PC-9 (cell line): ENCODE measurements at regions not wholly inside any gene's neighbourhood (a gene's known extent, or its start where the extent isn't known, plus 50 kb on each side); places are given as distances from the start of the nearest gene placed in this dataset.

Source experiments
- BruUV-seq: library from RNA; stranded (reverse); fragments of 400-500 nt; replicated peaks from 2 replicates; lab custom pipeline; 2021; lab: Mats Ljungman, UMichigan
- CTCF ChIA-PET: fragments of 300-600 bp; sonication (Branson Sonifier 250); formaldehyde crosslinking; loops from one replicate; lab custom pipeline; 2022; ENCODE audit warnings: antibody characterized with exemption; lab: Charles Lee
- POLR2A ChIA-PET: fragments of 300-600 bp; sonication (Branson Sonifier 250); formaldehyde crosslinking; loops from one replicate; lab custom pipeline; 2022; ENCODE audit warnings: antibody characterized with exemption; ENCODE audit not compliant: unreplicated experiment; lab: Charles Lee
- DNase-seq, 2 experiments: peaks; one replicate each; pipeline versions ENCODE4 v3.0.0 to v3.0.0-alpha.2; 2015 to 2022; ENCODE audit warnings: mixed read lengths in 1 of 2
- H2AFZ ChIP-seq: fragments of 200-600 bp; sonication (generic); 2 replicates; pipeline ENCODE4 v1.8.1; 2017; ENCODE audit warnings: antibody characterized with exemption
- H3F3A ChIP-seq: fragments of 200-600 bp; sonication (generic); 2 replicates; pipeline ENCODE4 v1.8.1; 2017; ENCODE audit warnings: antibody characterized with exemption, mild to moderate bottlenecking, low read depth; ENCODE audit not compliant: insufficient read depth
- H3K27ac ChIP-seq: fragments of 200-600 bp; sonication (generic); 2 replicates; pipeline ENCODE4 v1.6.1; 2016; ENCODE audit warnings: mixed run types
- H3K27me3 ChIP-seq: fragments of 200-600 bp; sonication (generic); 2 replicates; pipeline ENCODE4 v1.6.1; 2016; ENCODE audit warnings: low read depth, mixed run types; ENCODE audit not compliant: insufficient read depth
- H3K36me3 ChIP-seq: fragments of 200-600 bp; sonication (generic); 2 replicates; pipeline ENCODE4 v1.6.1; 2016; ENCODE audit warnings: low read depth, mixed run types
- H3K4me1 ChIP-seq: fragments of 200-600 bp; sonication (generic); replicated peaks from 2 replicates; pipeline ENCODE4 v1.6.1; 2016; ENCODE audit warnings: mixed run types; ENCODE audit not compliant: insufficient read depth
- H3K4me2 ChIP-seq: fragments of 200-600 bp; sonication (generic); 2 replicates; pipeline ENCODE4 v1.6.1; 2017; ENCODE audit warnings: mixed run types
- H3K4me3 ChIP-seq: fragments of 200-600 bp; sonication (generic); 2 replicates; pipeline ENCODE4 v1.6.1; 2016; ENCODE audit warnings: mixed run types
- H3K79me2 ChIP-seq: fragments of 200-600 bp; sonication (generic); 2 replicates; pipeline ENCODE4 v1.6.1; 2017; ENCODE audit warnings: low read depth, mixed run types
- H3K9me2 ChIP-seq: fragments of 200-600 bp; sonication (generic); 2 replicates; pipeline ENCODE4 v1.8.1; 2017; ENCODE audit warnings: mild to moderate bottlenecking; ENCODE audit not compliant: insufficient read depth
- H3K9me3 ChIP-seq: fragments of 200-600 bp; sonication (generic); 2 replicates; pipeline ENCODE4 v1.8.1; 2016; ENCODE audit warnings: low read depth; ENCODE audit not compliant: insufficient read depth
- H4K20me1 ChIP-seq: fragments of 200-600 bp; sonication (generic); 2 replicates; pipeline ENCODE4 v1.8.1; 2017; ENCODE audit not compliant: insufficient read depth
- CTCF ChIP-seq: fragments of 200-600 bp; sonication (generic); conservative IDR thresholded peaks from 2 replicates; pipeline ENCODE4 v1.6.1; 2017; ENCODE audit warnings: mixed run types, antibody characterized with exemption, mild to moderate bottlenecking, moderate library complexity
- EZH2 ChIP-seq: fragments of 200-600 bp; sonication (generic); IDR thresholded peaks from 2 replicates; pipeline ENCODE4 v1.8.0; 2017; ENCODE audit warnings: antibody characterized with exemption, low read depth
- intact Hi-C: fragments of 100-400 bp; cut with micrococcal nuclease; formaldehyde crosslinking; loops from one replicate; pipeline ENCODE4 v1.10.0; 2022; ENCODE audit not compliant: unreplicated experiment

GRCh38 chr21:38075833-38076587 lies 159.8 kb upstream of the KCNJ6 start:
- ChIA-PET CTCF (no interaction called here), POLR2A (no interaction called here)
- Histone ChIP-seq H3K27me3 (peaks cover 12% of the 10 kb centered on the region), H3K9me2 (no peaks in the 10 kb centered on the region), H4K20me1 (no peaks in the 10 kb centered on the region), H3K4me1 (no peaks in the 10 kb centered on the region), H3K36me3 (no peaks in the 10 kb centered on the region), H3F3A (no peaks in the 10 kb centered on the region), H2AFZ (no peak overlapping the region), H3K27ac (no peak overlapping the region), H3K9me3 (no peaks in the 10 kb centered on the region), H3K4me2 (no peak overlapping the region), H3K79me2 (no peaks in the 10 kb centered on the region), H3K4me3 (no peak overlapping the region)
- BruUV-seq: no TSS peak
- intact Hi-C loops: no loop called here
- no peak for DNase-seq
- TF ChIP-seq CTCF (no peak), EZH2 (no peak)

- Histone ChIP-seq H3K79me2 (no peaks in the 10 kb centered on the region), H3K36me3 (no peaks in the 10 kb centered on the region), H3K4me3 (no peak overlapping the region), H3K27ac (no peak overlapping the region), H3K9me3 (no peaks in the 10 kb centered on the region), H3K9me2 (no peaks in the 10 kb centered on the region), H3F3A (no peaks in the 10 kb centered on the region), H3K27me3 (peaks cover 27% of the 10 kb centered on the region), H2AFZ (no peak overlapping the region), H3K4me1 (no peaks in the 10 kb centered on the region), H3K4me2 (no peak overlapping the region), H4K20me1 (no peaks in the 10 kb centered on the region)
- intact Hi-C loops: no loop called here
- DNase-seq: no peak
- CTCF ChIA-PET: no interaction called here
- POLR2A ChIA-PET: no interaction called here
- no peak for TF ChIP-seq EZH2
- no peak for TF ChIP-seq CTCF
- no TSS peak for BruUV-seq
These were observed 161.3 kb upstream of the KCNJ6 start for GRCh38 chr21:38077569-38077968.

DNA sequence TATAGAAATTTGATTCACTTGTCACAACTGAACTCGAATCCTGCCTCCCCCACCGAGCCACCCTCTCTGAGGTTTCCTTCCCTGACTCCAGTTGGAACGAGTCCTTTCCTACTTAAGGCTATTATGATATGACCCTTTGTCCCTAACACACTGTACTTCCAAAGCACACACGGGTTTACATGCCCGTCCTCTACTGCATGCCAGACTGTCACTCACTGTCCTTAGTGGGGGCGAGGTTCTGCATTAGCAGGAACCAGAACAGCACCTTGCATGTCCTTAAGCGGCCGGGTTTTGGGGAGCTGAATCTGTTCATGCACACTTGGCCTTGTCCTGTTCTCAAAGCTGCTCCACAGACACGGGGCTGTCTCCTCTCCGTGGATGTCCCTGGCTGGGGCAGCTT lies 164.6 kb upstream of the KCNJ6 start:
- peaks cover 30% of the 10 kb centered on the region for H3K27me3 ChIP-seq
- no peak overlapping the region for H3K4me2 ChIP-seq
- H2AFZ ChIP-seq: no peak overlapping the region
- no peak overlapping the region for H3K27ac ChIP-seq
- H3F3A ChIP-seq: no peaks in the 10 kb centered on the region
- ChIA-PET CTCF (no interaction called here), POLR2A (no interaction called here)
- no peaks in the 10 kb centered on the region for H3K9me3 ChIP-seq
- no TSS peak for BruUV-seq
- TF ChIP-seq CTCF: no peak
- TF ChIP-seq EZH2: no peak
- DNase-seq: no peak
- intact Hi-C loops: no loop called here
- H3K79me2 ChIP-seq: no peaks in the 10 kb centered on the region
- H3K4me1 ChIP-seq: no peaks in the 10 kb centered on the region
- no peaks in the 10 kb centered on the region for H3K9me2 ChIP-seq
- H3K36me3 ChIP-seq: no peaks in the 10 kb centered on the region
- H3K4me3 ChIP-seq: no peak overlapping the region
- no peaks in the 10 kb centered on the region for H4K20me1 ChIP-seq
